Dedifferentiated amniotic fluid mesenchymal stem cell (primary cell): ENCODE measurements at regions not wholly inside any gene's neighbourhood (a gene's known extent, or its start where the extent isn't known, plus 50 kb on each side); places are given as distances from the start of the nearest gene placed in this dataset.
A peak's percentile ranks its signal among the peaks of the same experiment; 100 is the strongest.

ENCODE experiments used
- DNase-seq: peaks from one replicate; pipeline ENCODE4 v3.0.0-alpha.2; 2016; ENCODE audit errors: extremely low spot score

DNA sequence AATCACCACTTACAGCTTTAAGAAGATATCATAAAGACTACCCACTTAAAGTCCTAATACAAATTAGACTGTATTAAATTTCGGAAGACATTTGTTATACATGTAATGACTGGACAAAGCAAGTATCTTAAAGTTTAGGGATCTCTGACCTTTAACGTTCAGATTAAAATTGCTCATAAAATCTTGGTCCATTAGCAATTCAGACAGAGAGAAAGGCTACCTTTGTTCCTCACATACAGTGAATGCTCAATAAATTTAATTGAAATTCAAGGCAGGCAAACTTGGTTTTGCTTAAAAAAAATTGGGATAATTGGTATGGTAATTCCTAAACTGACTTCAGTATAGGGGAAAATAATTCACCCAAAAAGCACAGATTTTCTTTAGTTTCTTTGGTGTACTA is 285.9 kb upstream of the EMCN start:
- no peak for DNase-seq

DNA sequence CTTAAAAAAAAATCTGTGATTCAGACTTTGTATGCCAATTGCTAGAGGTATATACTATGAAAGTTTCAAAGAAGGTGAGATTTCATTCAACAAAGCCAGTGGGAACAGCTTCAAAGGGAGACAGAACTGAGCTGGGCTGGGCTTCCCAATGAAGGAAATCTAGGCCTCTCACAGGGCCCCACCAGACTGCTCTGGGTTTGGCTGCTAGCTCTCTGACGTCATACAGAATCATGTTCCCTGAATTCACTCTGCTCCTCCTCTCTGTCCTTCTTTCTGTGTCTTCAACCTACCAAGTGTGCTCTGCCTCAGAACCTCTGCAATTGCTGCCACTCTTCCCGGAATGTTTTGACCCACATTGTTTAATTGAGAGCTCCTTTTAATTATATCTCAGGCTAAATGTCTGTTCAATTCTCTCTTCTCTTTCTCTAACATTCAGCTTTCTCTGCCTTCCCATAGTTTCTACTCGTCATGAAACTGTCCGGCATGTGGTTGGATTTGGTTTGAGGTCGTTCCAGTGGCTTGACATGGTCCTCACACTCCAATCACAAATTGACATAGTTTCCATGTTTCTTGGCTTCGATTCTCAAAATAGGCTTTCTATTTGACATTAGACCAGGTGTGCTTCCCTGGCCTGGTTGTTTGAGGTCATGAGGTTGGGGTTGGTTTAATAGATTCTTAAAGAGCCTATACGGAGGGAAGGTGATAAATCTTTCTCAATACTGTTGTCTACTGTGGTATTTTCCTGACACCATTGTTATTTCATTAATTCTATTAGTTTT is 282.1 kb upstream of the EMCN start:
- no peak for DNase-seq

DNA sequence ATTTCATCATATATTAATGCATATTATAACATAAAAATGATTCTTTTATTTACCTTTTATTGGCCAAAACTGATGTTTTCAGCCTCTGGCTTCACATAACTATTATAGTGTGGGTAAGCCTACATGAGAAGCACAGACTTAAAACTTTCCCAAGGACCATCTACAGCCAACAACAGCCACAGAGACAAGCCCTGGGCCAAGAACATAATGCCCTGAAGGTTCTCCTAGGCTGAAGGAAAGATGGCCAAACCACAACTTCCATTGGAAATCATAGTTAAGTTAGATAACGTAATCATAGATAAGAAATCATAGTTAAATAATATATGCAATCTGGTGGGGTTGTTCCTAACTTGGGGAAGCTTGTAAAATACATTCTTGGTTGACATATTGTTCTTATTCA is 280.0 kb upstream of the EMCN start:
- DNase-seq, result no peak

DNA sequence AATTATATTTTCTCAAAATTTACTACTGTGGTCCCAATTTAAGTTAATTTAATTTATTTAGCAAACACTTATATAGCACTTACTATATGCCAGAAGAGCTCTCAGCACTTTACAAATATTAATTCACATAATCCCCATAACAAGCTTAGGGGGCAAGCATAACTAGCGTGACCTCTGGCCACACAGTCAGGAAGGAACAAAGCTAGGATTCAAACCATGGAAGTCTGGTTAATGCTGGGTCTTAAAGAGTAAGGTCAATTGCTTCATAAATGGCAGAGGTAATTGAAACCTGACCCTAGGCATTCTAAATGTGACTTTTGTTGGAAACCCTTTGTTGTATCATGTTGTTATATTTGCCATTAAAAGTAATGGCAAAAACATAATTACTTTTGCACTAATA is 279.5 kb upstream of the EMCN start:
- DNase-seq, result no peak

DNA sequence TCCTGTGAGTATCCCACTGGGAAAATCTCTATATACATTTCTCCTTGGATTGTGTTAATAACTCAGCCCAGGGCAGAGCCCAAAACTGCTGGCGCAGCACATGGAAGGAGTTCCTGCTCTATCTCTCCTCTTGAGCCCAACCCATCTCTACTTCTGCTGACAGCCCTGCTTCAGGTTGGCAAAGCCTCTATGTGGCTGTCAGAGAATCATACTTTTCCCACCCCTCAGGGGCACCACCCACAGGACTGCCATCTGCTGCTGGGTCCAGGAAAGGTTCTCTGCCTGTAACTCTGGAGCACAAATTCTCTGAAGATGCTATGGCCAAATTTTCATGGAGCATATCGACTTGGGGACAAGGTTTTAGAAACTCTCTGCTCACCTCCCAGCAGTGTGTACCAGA is 278.5 kb upstream of the EMCN start:
- no peak for DNase-seq

DNA sequence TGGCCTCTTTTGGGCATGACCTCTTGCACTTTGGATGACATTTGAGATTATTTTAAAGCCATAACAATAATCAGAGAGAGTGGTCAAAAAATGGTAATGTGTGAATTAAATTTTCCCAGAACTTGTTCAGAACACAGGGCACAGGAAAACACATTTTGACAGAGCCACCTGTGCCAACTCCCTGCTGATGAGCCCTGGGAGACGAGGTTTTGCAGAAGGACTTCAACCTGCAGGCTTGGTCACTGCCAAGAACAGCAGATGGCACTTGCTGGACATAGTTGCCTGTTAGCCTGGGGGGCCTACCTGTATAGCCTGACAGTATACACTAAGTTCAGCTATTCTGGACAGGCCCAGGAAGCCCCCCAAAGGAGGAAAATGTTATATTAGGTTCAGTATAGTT is 277.8 kb upstream of the EMCN start:
- no peak for DNase-seq

DNA sequence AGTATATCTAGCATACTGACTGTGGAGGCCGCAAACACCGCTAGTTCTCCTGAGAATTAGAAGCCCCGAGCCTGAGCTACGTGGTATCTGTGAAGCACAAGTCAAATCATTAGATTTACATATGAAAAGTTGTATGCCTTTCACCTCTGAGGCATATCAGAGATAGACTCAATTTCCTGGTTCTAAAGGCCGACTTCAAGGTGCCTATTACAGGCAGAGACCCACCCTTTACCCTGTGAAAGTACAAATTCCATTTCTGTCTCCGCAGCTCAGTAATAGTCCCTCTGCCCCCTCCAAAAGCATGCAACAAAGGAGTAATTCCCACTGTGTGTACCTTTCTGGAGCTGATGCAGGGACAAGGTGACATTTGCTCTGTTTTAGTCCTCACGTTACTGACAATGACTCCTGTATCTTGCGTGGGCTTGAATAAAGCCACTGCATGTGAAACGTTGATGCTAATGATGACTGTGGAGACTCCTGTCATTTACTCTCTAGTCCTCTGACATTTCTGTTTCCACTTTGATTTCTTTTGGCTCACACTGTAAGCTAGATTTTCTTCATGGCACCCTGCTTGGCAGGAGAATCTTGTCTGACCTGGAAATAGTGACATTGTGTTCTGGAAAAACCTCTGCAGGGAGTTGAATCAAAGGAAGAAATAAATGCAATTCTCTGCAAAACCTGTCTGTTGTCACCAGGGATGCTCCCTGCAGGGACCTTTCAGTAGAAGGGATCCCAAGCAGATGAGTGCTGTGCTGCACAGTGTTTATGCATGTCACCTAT is 273.2 kb upstream of the EMCN start:
- DNase-seq, result no peak

DNA sequence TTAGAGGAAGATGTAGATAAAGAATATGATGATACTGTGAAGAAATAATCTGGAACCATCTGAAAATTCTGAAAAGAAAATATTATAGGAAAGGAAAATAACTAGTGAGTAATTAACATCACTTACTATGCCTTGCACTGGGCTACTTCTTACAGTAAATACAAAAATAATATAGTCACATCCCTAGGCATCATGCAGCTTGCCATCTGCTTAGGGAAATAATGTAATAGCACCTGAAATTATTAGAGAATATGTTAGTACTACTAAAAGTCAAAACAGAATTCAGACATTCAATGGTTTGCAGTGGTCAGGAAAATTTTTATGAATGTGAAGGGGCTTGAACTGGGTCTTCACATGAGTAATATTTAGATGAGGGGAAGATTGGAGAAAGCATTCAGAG is 272.2 kb upstream of the EMCN start:
- no peak for DNase-seq

DNA sequence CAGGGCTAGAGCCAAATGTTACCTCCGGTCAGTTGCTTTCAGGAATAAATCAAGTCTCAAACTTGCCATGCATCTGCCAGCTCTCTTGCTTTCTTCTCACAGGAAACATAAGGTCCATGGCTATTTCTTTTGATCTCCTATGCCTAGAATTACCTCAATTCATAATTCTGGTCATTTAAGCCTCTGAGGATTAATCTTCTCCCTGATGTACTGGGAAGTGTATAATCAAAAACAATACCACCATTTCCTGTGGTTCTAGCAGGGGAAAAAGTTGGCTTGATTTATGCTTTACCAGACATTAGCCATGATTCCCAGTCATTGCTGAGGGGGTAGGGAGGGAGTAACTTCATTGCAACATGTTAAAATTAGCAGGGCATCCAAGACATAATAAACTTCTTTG is 268.7 kb upstream of the EMCN start:
- DNase-seq, result no peak

DNA sequence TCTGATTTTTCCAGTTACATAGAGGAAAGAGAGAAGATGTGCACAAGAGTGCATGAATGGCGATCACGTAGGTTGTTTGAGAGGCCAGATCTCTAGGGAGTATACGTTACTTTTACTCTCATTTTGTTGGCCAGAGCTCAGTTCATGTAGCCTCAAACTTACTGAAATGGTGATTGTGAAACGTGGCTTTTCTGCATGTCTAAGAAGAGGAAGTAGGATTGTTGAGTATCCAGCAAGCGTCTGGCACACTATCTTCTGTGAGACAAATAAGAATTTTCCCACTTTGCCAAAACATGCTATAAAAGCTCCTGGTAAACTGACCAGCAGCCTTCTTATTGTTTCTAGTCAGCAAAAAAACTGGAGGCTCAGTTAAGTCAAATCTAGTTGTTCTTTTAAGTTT is 264.5 kb upstream of the EMCN start:
- DNase-seq, result no peak

DNA sequence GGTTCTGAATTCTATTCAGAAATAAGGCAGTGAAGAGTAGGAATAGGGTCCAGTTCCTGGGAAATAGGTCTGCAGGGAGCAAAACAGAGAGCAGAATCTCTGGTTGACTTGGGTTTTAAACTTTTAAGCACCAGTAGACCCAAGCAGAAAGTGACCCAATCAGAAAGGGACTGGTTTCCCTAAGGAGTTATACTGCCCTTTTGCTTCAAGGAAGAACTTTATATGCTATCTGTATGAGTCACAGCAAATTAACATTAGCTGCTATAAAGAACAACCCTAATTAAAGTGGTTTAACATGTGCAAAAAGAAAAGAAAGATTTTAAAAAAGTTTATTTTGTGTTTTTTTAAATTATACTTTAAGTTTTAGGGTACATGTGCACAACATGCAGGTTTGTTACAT is 263.6 kb upstream of the EMCN start:
- DNase-seq, result no peak

DNA sequence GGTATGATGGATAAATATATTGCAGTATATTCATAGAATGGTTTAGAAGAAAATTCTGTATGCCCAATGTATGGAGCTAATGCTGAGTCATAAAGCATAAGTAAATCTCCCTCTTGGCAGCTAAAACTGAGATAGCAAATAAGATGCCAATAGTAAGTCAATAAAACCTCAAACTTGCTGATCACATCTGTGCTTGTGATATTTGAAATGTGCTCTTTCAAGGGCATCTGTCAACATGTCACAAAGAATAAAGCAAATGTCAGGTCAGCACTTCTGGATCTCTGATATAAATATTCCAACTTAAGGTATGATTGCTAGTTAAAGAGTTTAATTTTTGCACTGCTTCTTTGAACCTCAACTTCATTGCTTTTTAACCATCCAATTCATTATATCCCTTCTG is 262.3 kb upstream of the EMCN start:
- DNase-seq, result no peak

DNA sequence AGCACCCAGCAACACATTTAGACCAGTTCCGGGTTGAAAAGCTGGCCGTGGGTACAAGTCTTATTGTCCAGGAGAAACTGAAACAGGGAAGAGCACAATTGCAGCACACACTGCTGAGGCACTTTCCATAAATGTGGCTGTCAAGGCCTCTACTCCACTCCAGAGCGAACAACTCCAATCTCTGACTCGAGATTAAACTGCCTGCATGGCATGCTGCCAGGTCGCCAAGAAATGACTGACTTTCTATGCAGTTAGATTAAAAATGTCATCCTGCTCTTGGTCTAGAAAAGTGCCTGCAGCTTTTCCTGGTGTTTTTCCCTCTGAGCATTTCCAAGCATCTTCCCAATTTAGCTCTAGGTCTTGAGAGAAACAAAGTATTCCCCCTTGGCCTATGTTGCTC is 260.6 kb upstream of the EMCN start:
- DNase-seq, result no peak

DNA sequence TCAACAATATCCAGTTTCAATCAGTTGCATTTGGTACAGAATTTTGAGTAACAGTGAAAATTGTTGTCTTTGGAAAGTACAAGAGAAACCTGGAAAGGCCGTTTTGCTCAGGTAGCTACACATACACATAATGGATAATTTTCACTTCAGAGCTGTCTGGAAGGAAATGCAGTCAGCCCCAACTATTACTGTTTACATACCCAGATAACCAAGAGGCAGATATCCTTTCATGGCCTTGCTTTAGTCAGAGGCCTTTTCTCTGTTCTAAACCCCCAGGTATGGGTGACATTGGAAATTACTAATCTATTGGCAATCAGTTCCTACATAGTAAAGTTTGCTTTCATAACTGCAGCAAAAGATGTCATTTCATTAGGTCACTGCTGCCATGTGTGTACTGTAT is 244.9 kb upstream of the EMCN start:
- DNase-seq, result no peak

DNA sequence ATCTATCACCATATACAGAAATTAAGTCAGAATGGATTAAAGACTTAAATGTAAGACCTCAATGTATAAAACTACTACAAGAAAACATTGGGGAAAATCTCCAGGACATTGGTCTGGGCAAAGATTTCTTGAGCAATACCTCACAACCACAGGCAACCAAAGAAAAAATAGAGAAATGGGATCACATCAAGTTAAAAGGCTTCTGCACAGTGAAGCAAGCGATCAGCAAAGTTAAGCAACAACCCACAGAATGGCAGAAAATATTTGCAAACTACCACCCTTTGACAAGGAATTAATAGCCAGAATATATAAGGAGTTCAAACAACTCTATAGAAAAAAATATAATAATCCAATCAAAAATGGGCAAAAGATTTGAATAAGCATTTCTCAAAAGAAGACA is 236.9 kb upstream of the EMCN start:
- DNase-seq, result no peak

DNA sequence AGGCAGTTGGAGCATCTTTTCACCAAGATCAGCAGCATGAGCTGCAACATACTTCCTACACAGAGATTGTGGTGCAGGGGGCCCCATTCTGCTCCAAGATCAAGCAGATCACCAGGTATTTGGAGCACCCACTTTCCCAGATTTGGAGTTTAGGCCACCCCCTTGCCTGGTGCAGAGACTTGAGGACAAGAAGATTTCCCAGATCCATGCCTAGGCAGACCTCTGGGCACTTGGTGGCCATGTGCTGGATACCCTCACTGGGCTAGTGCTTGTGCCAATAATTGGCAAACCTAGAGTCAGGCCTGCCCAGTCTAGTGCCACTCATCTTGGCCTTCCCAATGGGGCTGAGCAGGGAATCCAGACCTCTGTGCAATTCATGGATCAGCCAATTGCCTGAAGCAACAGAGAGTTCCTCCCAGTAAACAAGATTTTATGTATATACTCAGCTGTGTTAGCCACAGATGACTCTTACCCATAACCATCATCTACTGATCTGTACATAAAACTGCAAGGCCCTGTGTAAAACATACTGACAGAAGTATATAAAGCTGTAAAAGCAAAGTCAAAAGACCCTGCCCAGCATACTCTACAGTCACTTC is 228.4 kb upstream of the EMCN start:
- DNase-seq, result no peak

DNA sequence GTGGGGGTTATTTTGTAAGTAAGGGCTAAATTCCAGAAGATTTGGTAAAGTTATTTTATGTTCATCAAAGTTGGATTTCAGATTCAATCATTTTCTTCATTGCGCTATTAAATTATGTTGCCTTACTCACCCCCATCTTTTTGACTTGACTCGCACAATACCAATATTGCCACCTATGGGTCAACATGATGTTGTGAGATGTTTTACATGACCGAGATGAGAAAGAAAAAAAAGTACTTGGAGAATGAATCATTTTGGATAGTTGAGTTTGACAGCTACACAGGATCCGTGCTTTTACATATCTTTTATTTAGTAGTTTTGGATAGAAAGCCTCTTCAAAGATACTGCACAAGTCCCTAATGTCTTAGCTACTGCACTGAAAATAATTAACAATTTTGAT is 224.2 kb upstream of the EMCN start:
- DNase-seq, result no peak

DNA sequence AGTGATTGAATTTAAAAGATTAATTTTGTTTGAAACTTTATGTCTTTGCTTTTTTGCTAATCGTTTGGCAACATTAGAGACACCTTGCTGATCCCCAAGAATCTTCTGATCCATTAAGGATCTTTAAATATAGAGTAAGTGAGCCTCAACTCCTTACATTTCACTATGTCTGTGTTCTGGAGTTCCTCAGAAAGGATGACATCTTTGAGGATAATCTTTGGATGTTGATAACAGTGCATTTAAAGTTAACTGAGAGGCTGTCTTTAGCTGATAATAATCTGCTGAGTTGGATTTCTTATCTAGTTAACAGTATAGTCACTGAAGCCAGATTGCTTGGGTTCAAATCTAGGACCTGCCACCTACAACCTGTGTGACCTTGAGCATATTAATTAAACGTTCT is 221.6 kb upstream of the EMCN start:
- DNase-seq, result no peak

DNA sequence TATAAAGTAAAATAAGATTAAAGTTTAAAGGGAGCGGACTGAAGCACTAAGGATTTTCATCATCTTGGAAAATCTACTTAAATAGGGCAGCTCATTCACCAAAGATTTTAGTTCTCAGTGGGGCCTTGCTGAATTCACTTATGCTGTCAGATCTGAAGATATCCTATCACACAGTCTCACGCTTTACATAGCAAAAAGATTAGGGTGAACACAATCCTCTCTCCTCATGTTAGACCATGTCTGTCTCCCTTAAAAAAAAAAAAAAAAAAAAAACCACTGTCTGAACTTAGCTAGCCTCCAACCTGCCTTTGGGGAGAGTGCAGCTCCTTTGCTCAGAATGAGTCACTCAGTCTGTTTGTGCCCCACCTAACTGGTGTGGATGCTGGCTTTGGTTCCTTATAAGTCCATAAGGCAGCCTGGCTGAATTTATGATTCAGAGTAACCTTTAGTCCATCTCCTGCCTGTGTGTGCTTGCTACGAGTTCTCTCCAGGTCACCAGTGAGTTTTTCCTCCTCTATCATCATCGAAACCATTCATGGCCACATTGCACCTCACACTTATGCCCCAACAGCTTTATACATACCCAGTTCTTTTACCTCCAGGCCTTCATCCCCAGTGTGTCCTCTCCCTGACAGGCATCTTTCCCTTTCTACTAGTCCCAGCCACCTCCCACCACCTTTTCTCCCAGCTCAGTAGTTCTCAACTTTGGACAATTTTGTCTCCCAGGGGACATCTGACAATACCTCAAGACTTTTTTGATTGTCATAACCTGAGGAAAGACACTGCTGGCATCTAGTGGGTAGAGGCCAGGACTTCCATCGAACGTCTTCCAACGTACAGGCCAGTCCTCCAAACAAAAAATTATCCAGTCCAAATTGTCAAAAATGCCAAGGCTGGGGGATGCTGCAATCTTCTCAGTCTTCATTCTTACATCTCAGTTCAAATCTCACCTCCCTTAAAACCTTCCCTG is 220.7 kb upstream of the EMCN start:
- peak; percentile 80 for DNase-seq

DNA sequence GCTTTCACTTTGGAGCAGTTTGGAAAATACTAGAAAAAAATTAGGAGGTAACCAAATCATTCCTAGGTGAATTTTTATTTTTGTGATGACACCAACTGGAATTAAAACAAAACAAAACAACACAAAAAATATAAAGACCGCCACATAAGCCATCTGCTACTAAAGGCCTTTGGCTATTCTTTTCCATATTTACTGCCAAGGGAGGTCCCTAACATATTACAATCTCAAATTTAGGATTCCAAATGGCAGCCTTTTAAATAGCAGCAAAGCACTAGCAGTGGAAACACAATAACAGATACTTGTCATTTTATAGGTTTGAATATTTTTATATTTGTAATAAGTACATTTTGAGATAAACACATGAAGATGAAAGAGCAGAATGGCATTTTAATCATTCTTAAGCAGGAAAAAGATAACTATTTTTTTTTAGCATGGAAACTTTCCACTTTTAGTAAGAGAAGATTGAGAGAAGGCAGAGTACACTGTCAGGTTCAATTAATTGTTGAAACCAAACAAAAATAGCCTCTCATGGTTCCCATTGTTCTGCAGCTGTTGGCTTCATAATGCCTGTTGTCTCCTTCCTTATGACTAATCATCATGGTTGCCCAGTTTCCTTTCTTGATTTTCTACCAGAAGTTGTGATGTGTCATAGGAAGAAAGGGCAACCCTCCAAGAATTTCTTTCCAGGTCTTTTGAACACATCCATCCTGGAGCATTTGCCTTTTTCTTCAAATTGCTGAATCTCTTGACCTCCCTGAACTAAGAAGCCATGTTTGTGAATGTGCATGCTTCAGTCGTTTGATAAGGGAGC is 219.0 kb upstream of the EMCN start:
- peak; percentile 64 for DNase-seq

DNA sequence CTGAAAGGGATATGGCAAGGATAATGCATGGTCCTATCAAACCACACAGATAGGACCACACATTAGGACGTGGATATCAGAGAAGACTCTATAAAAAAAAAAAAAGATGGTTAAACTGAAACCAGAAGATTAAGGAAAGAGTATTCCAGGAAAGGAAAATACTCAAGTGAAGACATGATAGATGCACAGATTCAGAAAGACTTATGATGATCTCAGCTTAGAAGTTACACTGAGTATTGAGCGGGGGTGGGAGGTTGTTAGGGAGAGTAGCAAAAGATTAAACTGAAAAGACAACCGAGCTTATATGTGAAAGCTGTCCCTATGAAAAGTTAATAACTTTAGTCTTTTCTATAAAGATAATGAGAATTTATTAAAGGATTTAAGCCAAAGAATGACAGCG is 211.0 kb upstream of the EMCN start:
- DNase-seq, result no peak
